Large intestine (tissue), 3 donors: ENCODE measurements at regions not wholly inside any gene's neighbourhood (a gene's known extent, or its start where the extent isn't known, plus 50 kb on each side); places are given as distances from the start of the nearest gene placed in this dataset.
A peak's percentile ranks its signal among the peaks of the same experiment; 100 is the strongest.
"Not testable (repeated sequence)": the region's sequence is repeated elsewhere in the genome, so short reads cannot be mapped to it uniquely, and the experiment has no call there.

Experiments
- DNase-seq, 2 donors: peaks; one replicate each; pipeline versions ENCODE4 v3.0.0 to v3.0.0-alpha.2; 2013
- H3K27ac ChIP-seq: one replicate; pipeline ENCODE4 v1.5.1; 2013; ENCODE audit warnings: low read length
- H3K27me3 ChIP-seq: 2 replicates; pipeline ENCODE4 v1.6.1; 2013; ENCODE audit warnings: low read length; ENCODE audit not compliant: control insufficient read depth, insufficient read depth
- H3K36me3 ChIP-seq: 2 replicates; pipeline ENCODE4 v1.6.1; 2013; ENCODE audit warnings: low read length; ENCODE audit not compliant: control insufficient read depth, insufficient read depth
- H3K4me1 ChIP-seq: one replicate; pipeline ENCODE4 v1.6.1; 2013; ENCODE audit warnings: low read length; ENCODE audit not compliant: control insufficient read depth, insufficient read depth
- H3K4me3 ChIP-seq: one replicate; pipeline ENCODE4 v1.5.1; 2013; ENCODE audit warnings: low read length
- H3K9me3 ChIP-seq: one replicate; pipeline ENCODE4 v1.6.1; 2013; ENCODE audit warnings: mild to moderate bottlenecking, low read depth, low read length, moderate library complexity; ENCODE audit not compliant: control insufficient read depth
- WGBS: methylation state at CpG from one replicate; pipeline ENCODE4 v1.1.5; 2013; ENCODE audit warnings: low lambda C conversion rate; ENCODE audit not compliant: insufficient coverage; 5-methylcytosine and 5-hydroxymethylcytosine counted together

- not testable (repeated sequence) for H3K27me3 ChIP-seq, H3K9me3 ChIP-seq, H3K27ac ChIP-seq, H3K36me3 ChIP-seq, DNase-seq, H3K4me3 ChIP-seq
- H3K4me1 ChIP-seq: peaks cover 31% of the 10 kb centered on the region
- WGBS: no CpG with 5 or more reads among the region's 4 CpGs
Observed at GRCh38 chr1:25171013-25171412, 61.3 kb downstream of the SYF2 start.

GRCh38 chr1:25170439-25170838 lies 61.9 kb downstream of the SYF2 start:
- Histone ChIP-seq H3K36me3 (no peaks in the 10 kb centered on the region), H3K9me3 (no peaks in the 10 kb centered on the region), H3K27me3 (no peaks in the 10 kb centered on the region), H3K4me3 (no peak overlapping the region), H3K4me1 (peaks cover 31% of the 10 kb centered on the region), H3K27ac (no peak overlapping the region)
- no CpG with 5 or more reads among the region's 6 CpGs for WGBS
- DNase-seq: no peak

GRCh38 chr1:25169610-25170009 lies 62.7 kb downstream of the SYF2 start:
- Histone ChIP-seq H3K36me3 (no peaks in the 10 kb centered on the region), H3K4me1 (peaks cover 31% of the 10 kb centered on the region), H3K27me3 (no peaks in the 10 kb centered on the region), H3K4me3 (no peak overlapping the region), H3K9me3 (no peaks in the 10 kb centered on the region), H3K27ac (peak overlapping the region; percentile 91)
- WGBS: no CpG with 5 or more reads among the region's 8 CpGs
- DNase-seq: peak in 1 of 2 donors; percentile 27

- Histone ChIP-seq H3K4me3 (no peak overlapping the region), H3K27me3 (no peaks in the 10 kb centered on the region), H3K4me1 (peaks cover 31% of the 10 kb centered on the region), H3K36me3 (no peaks in the 10 kb centered on the region), H3K9me3 (no peaks in the 10 kb centered on the region), H3K27ac (peak overlapping the region; percentile 91)
- DNase-seq: no peak
- no CpG with 5 or more reads among the region's 2 CpGs for WGBS
Observed at GRCh38 chr1:25169168-25169567, 63.1 kb downstream of the SYF2 start.

GRCh38 chr1:25168193-25169071 lies 63.9 kb downstream of the SYF2 start:
- no peaks in the 10 kb centered on the region for H3K9me3 ChIP-seq
- WGBS: 8% methylated on average over 2 of the region's 11 CpGs
- peak overlapping the region; percentile 17 for H3K4me3 ChIP-seq
- peak overlapping the region; percentile 91 for H3K27ac ChIP-seq
- no peaks in the 10 kb centered on the region for H3K36me3 ChIP-seq
- peaks cover 31% of the 10 kb centered on the region for H3K4me1 ChIP-seq
- H3K27me3 ChIP-seq: no peaks in the 10 kb centered on the region
- peak; percentile 91 to 97 for DNase-seq

GRCh38 chr1:25167269-25168192 lies 64.8 kb downstream of the SYF2 start:
- no peak overlapping the region for H3K4me3 ChIP-seq
- no peaks in the 10 kb centered on the region for H3K36me3 ChIP-seq
- H3K27me3 ChIP-seq: no peaks in the 10 kb centered on the region
- peak overlapping the region; percentile 91 for H3K27ac ChIP-seq
- H3K9me3 ChIP-seq: no peaks in the 10 kb centered on the region
- WGBS: no CpG with 5 or more reads among the region's 17 CpGs
- H3K4me1 ChIP-seq: peaks cover 31% of the 10 kb centered on the region
- peak; percentile 23 to 63 for DNase-seq

- Histone ChIP-seq H3K4me3 (no peak overlapping the region), H3K27me3 (no peaks in the 10 kb centered on the region), H3K27ac (peak overlapping the region; percentile 91), H3K36me3 (no peaks in the 10 kb centered on the region), H3K4me1 (peaks cover 31% of the 10 kb centered on the region), H3K9me3 (no peaks in the 10 kb centered on the region)
- no CpG with 5 or more reads among the region's 4 CpGs for WGBS
- no peak for DNase-seq
Observed at GRCh38 chr1:25166847-25167246, 65.5 kb downstream of the SYF2 start.

GRCh38 chr1:25163986-25164385 lies 68.3 kb downstream of the SYF2 start:
- H3K4me1 ChIP-seq: peaks cover 19% of the 10 kb centered on the region
- DNase-seq: no peak
- no peaks in the 10 kb centered on the region for H3K36me3 ChIP-seq
- no peaks in the 10 kb centered on the region for H3K9me3 ChIP-seq
- no peaks in the 10 kb centered on the region for H3K27me3 ChIP-seq
- no peak overlapping the region for H3K27ac ChIP-seq
- no CpG with 5 or more reads among the region's 2 CpGs for WGBS
- no peak overlapping the region for H3K4me3 ChIP-seq

- DNase-seq: no peak
- H3K9me3 ChIP-seq: no peaks in the 10 kb centered on the region
- 25% methylated on average over 1 of the region's 2 CpGs for WGBS
- no peaks in the 10 kb centered on the region for H3K27me3 ChIP-seq
- no peak overlapping the region for H3K4me3 ChIP-seq
- no peak overlapping the region for H3K27ac ChIP-seq
- peaks cover 2% of the 10 kb centered on the region for H3K4me1 ChIP-seq
- no peaks in the 10 kb centered on the region for H3K36me3 ChIP-seq
Observed at GRCh38 chr1:25161981-25162380, 70.3 kb downstream of the SYF2 start.

GRCh38 chr1:25157846-25158245 lies 74.5 kb downstream of the SYF2 start:
- no CpG with 5 or more reads among the region's 3 CpGs for WGBS
- Histone ChIP-seq H3K36me3 (no peaks in the 10 kb centered on the region), H3K9me3 (no peaks in the 10 kb centered on the region), H3K27me3 (no peaks in the 10 kb centered on the region), H3K4me3 (no peak overlapping the region), H3K4me1 (no peaks in the 10 kb centered on the region), H3K27ac (no peak overlapping the region)
- DNase-seq: no peak
